Mucosa of rectum (tissue), 2 donors: ENCODE measurements at regions not wholly inside any gene's neighbourhood (a gene's known extent, or its start where the extent isn't known, plus 50 kb on each side); places are given as distances from the start of the nearest gene placed in this dataset.

Experiments used
- H3K27ac ChIP-seq, 2 donors: one replicate each; pipeline ENCODE4 v1.7.0; 2013; ENCODE audit warnings: inconsistent platforms in 2 of 2, low read depth in 2 of 2, low read length in 2 of 2
- H3K27me3 ChIP-seq, 2 donors: one replicate each; pipeline ENCODE4 v1.7.0; 2013; ENCODE audit warnings: low read length in 2 of 2; ENCODE audit not compliant: control insufficient read depth in 2 of 2, insufficient read depth in 2 of 2
- H3K36me3 ChIP-seq, 2 donors: one replicate each; pipeline ENCODE4 v1.7.0; 2013; ENCODE audit warnings: low read length in 2 of 2; ENCODE audit not compliant: control insufficient read depth in 2 of 2, insufficient read depth in 2 of 2
- H3K4me1 ChIP-seq, 2 donors: one replicate each; pipeline ENCODE4 v1.7.0; 2013; ENCODE audit warnings: low read length in 2 of 2, mild to moderate bottlenecking in 1 of 2; ENCODE audit not compliant: control insufficient read depth in 2 of 2, insufficient read depth in 2 of 2
- H3K4me3 ChIP-seq, 2 donors: one replicate each; pipeline ENCODE4 v1.7.0; 2013; ENCODE audit warnings: low read length in 2 of 2
- H3K9ac ChIP-seq, 2 donors: one replicate each; pipeline ENCODE4 v1.7.0; 2013; ENCODE audit warnings: low read length in 2 of 2, low read depth in 1 of 2, mild to moderate bottlenecking in 1 of 2
- H3K9me3 ChIP-seq, 2 donors: one replicate each; pipeline ENCODE4 v1.7.0; 2013; ENCODE audit warnings: low read length in 2 of 2; ENCODE audit not compliant: control insufficient read depth in 2 of 2
- donor health status: healthy.
- donor health status: Normal muscosa, but diverticular disease.

- Histone ChIP-seq H3K4me1 (no peaks in the 10 kb centered on the region), H3K4me3 (no peak overlapping the region), H3K27me3 (no peaks in the 10 kb centered on the region), H3K36me3 (no peaks in the 10 kb centered on the region), H3K9me3 (no peaks in the 10 kb centered on the region), H3K27ac (no peak overlapping the region), H3K9ac (no peak overlapping the region)
Observed at GRCh38 chr10:107443326-107443725, 278.8 kb upstream of the SORCS1 start.

GRCh38 chr10:107442035-107442505 is 277.6 kb upstream of the SORCS1 start:
- H3K9ac ChIP-seq, result no peak overlapping the region
- no peaks in the 10 kb centered on the region for H3K9me3 ChIP-seq

GRCh38 chr10:107440741-107441140 is 276.2 kb upstream of the SORCS1 start:
- no peaks in the 10 kb centered on the region for H3K4me1 ChIP-seq
- H3K9me3 ChIP-seq, result no peaks in the 10 kb centered on the region
- no peaks in the 10 kb centered on the region for H3K36me3 ChIP-seq
- no peak overlapping the region for H3K27ac ChIP-seq
- no peaks in the 10 kb centered on the region for H3K27me3 ChIP-seq
- H3K9ac ChIP-seq, result no peak overlapping the region
- H3K4me3 ChIP-seq, result no peak overlapping the region

More at GRCh38 chr10:107442035-107442505, 277.6 kb upstream of the SORCS1 start:
- Histone ChIP-seq H3K4me3 (no peak overlapping the region), H3K36me3 (no peaks in the 10 kb centered on the region), H3K27ac (no peak overlapping the region), H3K27me3 (no peaks in the 10 kb centered on the region), H3K4me1 (no peaks in the 10 kb centered on the region)

GRCh38 chr10:107437921-107438320 is 273.4 kb upstream of the SORCS1 start:
- Histone ChIP-seq H3K4me1 (no peaks in the 10 kb centered on the region), H3K9ac (no peak overlapping the region), H3K27me3 (no peaks in the 10 kb centered on the region), H3K4me3 (no peak overlapping the region), H3K27ac (no peak overlapping the region), H3K36me3 (no peaks in the 10 kb centered on the region), H3K9me3 (no peaks in the 10 kb centered on the region)

GRCh38 chr10:107436568-107436967 is 272.1 kb upstream of the SORCS1 start:
- Histone ChIP-seq H3K27me3 (no peaks in the 10 kb centered on the region), H3K9me3 (no peaks in the 10 kb centered on the region), H3K4me3 (no peak overlapping the region), H3K36me3 (no peaks in the 10 kb centered on the region), H3K27ac (no peak overlapping the region), H3K4me1 (no peaks in the 10 kb centered on the region), H3K9ac (no peak overlapping the region)

GRCh38 chr10:107434854-107435253 is 270.3 kb upstream of the SORCS1 start:
- Histone ChIP-seq H3K9ac (no peak overlapping the region), H3K4me1 (no peaks in the 10 kb centered on the region), H3K27me3 (peaks cover 0 to 1% of the 10 kb centered on the region in 2 donors), H3K9me3 (no peaks in the 10 kb centered on the region), H3K27ac (no peak overlapping the region), H3K36me3 (no peaks in the 10 kb centered on the region), H3K4me3 (no peak overlapping the region)

GRCh38 chr10:107434201-107434600 is 269.7 kb upstream of the SORCS1 start:
- H3K9me3 ChIP-seq, result no peaks in the 10 kb centered on the region
- H3K9ac ChIP-seq, result no peak overlapping the region
- H3K36me3 ChIP-seq, result no peaks in the 10 kb centered on the region
- no peaks in the 10 kb centered on the region for H3K4me1 ChIP-seq
- H3K4me3 ChIP-seq, result no peak overlapping the region
- no peak overlapping the region for H3K27ac ChIP-seq
- peaks cover 0 to 1% of the 10 kb centered on the region in 2 donors for H3K27me3 ChIP-seq

GRCh38 chr10:107433605-107434004 is 269.1 kb upstream of the SORCS1 start:
- H3K36me3 ChIP-seq, result no peaks in the 10 kb centered on the region
- no peak overlapping the region for H3K9ac ChIP-seq
- no peaks in the 10 kb centered on the region for H3K9me3 ChIP-seq
- H3K27me3 ChIP-seq, result peaks cover 0 to 1% of the 10 kb centered on the region in 2 donors
- H3K4me1 ChIP-seq, result no peaks in the 10 kb centered on the region
- no peak overlapping the region for H3K4me3 ChIP-seq
- H3K27ac ChIP-seq, result no peak overlapping the region

GRCh38 chr10:107430446-107430845 is 265.9 kb upstream of the SORCS1 start:
- H3K4me1 ChIP-seq, result no peaks in the 10 kb centered on the region
- no peaks in the 10 kb centered on the region for H3K36me3 ChIP-seq

GRCh38 chr10:107427016-107427415 is 262.5 kb upstream of the SORCS1 start:
- Histone ChIP-seq H3K4me1 (no peaks in the 10 kb centered on the region), H3K9me3 (no peaks in the 10 kb centered on the region), H3K27ac (no peak overlapping the region), H3K9ac (no peak overlapping the region), H3K36me3 (no peaks in the 10 kb centered on the region), H3K4me3 (no peak overlapping the region), H3K27me3 (peaks cover 0 to 1% of the 10 kb centered on the region in 2 donors)

More at GRCh38 chr10:107430446-107430845, 265.9 kb upstream of the SORCS1 start:
- Histone ChIP-seq H3K27ac (no peak overlapping the region), H3K27me3 (peaks cover 0 to 1% of the 10 kb centered on the region in 2 donors), H3K9me3 (no peaks in the 10 kb centered on the region), H3K4me3 (no peak overlapping the region), H3K9ac (no peak overlapping the region)
